Liver (tissue), 8 donors: ENCODE measurements at regions not wholly inside any gene's neighbourhood (a gene's known extent, or its start where the extent isn't known, plus 50 kb on each side); places are given as distances from the start of the nearest gene placed in this dataset.

ENCODE experiments used
- DNase-seq: peaks from one replicate; pipeline ENCODE4 v3.0.0-alpha.2; 2017; ENCODE audit warnings: low spot score
- H3K27ac ChIP-seq, 2 donors: one replicate each; pipeline ENCODE4 v1.7.0; 2013; ENCODE audit warnings: inconsistent platforms in 2 of 2, low read length in 2 of 2, control low read depth in 1 of 2, low read depth in 1 of 2, mild to moderate bottlenecking in 1 of 2
- H3K27me3 ChIP-seq, 4 donors: one replicate each; pipeline versions ENCODE4 v1.6.1 to v1.7.0; 2013; ENCODE audit warnings: low read length in 3 of 4, inconsistent platforms in 1 of 4, mild to moderate bottlenecking in 1 of 4, moderate library complexity in 1 of 4; ENCODE audit not compliant: control insufficient read depth in 4 of 4, insufficient read depth in 4 of 4
- H3K36me3 ChIP-seq, 4 donors: one replicate each; pipeline versions ENCODE4 v1.6.1 to v1.7.0; 2013; ENCODE audit warnings: low read length in 3 of 4, mild to moderate bottlenecking in 3 of 4, low read depth in 1 of 4, moderate library complexity in 1 of 4; ENCODE audit not compliant: control insufficient read depth in 4 of 4, insufficient read depth in 3 of 4
- H3K4me1 ChIP-seq, 4 donors: one replicate each; pipeline versions ENCODE4 v1.6.1 to v1.7.0; 2013; ENCODE audit warnings: low read length in 3 of 4, mild to moderate bottlenecking in 3 of 4, moderate library complexity in 1 of 4; ENCODE audit not compliant: control insufficient read depth in 4 of 4, insufficient read depth in 4 of 4
- H3K4me3 ChIP-seq, 3 donors: one replicate each; pipeline versions ENCODE4 v1.6.1 to v1.7.0; 2013; ENCODE audit warnings: low read length in 3 of 3, control low read depth in 1 of 3, low read depth in 1 of 3, mild to moderate bottlenecking in 1 of 3
- H3K9ac ChIP-seq, 2 donors: one replicate each; pipeline ENCODE4 v1.7.0; 2013; ENCODE audit warnings: low read length in 2 of 2, mild to moderate bottlenecking in 2 of 2, moderate library complexity in 2 of 2, control low read depth in 1 of 2, low read depth in 1 of 2
- H3K9me3 ChIP-seq, 4 donors: one replicate each; pipeline versions ENCODE4 v1.6.1 to v1.7.0; 2013; ENCODE audit warnings: low read length in 3 of 4; ENCODE audit not compliant: control insufficient read depth in 4 of 4
- EGR1 ChIP-seq, 2 donors: IDR thresholded peaks; 2 replicates each; pipeline ENCODE4 v1.6.1; 2016 to 2018; ENCODE audit warnings: antibody characterized with exemption in 2 of 2, low read depth in 2 of 2
- FOXA1 ChIP-seq: IDR thresholded peaks from 2 replicates; pipeline ENCODE4 v1.6.1; 2016; ENCODE audit warnings: antibody characterized with exemption
- FOXA2 ChIP-seq: IDR thresholded peaks from 2 replicates; pipeline ENCODE4 v1.6.1; 2016; ENCODE audit warnings: antibody characterized with exemption
- GABPA ChIP-seq, 2 donors: IDR thresholded peaks in 1 of 2; conservative IDR thresholded peaks in 1 of 2; 2 replicates each; pipeline ENCODE4 v1.6.1; 2016; ENCODE audit warnings: antibody characterized with exemption in 2 of 2, mild to moderate bottlenecking in 1 of 2, moderate library complexity in 1 of 2
- HNF4A ChIP-seq, 2 donors: conservative IDR thresholded peaks; 2 replicates each; pipeline ENCODE4 v1.6.1; 2016; ENCODE audit warnings: antibody characterized with exemption in 2 of 2, mild to moderate bottlenecking in 2 of 2
- HNF4G ChIP-seq: IDR thresholded peaks from 2 replicates; pipeline ENCODE4 v1.6.1; 2016; ENCODE audit warnings: antibody characterized with exemption
- JUND ChIP-seq, 2 donors: IDR thresholded peaks; 2 replicates each; pipeline ENCODE4 v1.6.1; 2016; ENCODE audit warnings: antibody characterized with exemption in 2 of 2
- NR2F2 ChIP-seq: IDR thresholded peaks from 2 replicates; pipeline ENCODE4 v1.6.1; 2016; ENCODE audit warnings: antibody characterized with exemption
- RAD21 ChIP-seq, 2 donors: IDR thresholded peaks; 2 replicates each; pipeline ENCODE4 v1.6.1; 2016; ENCODE audit warnings: antibody characterized with exemption in 2 of 2, mild to moderate bottlenecking in 2 of 2
- RXRA ChIP-seq, 2 donors: IDR thresholded peaks; 2 replicates each; pipeline ENCODE4 v1.6.1; 2017 to 2018; ENCODE audit warnings: antibody characterized with exemption in 2 of 2, mild to moderate bottlenecking in 1 of 2
- SP1 ChIP-seq: IDR thresholded peaks from 2 replicates; pipeline ENCODE4 v1.6.1; 2018; ENCODE audit warnings: antibody characterized with exemption, mild to moderate bottlenecking
- TAF1 ChIP-seq: conservative IDR thresholded peaks from 2 replicates; pipeline ENCODE4 v1.6.1; 2016; ENCODE audit warnings: antibody characterized with exemption, mild to moderate bottlenecking
- YY1 ChIP-seq: IDR thresholded peaks from 2 replicates; pipeline ENCODE4 v1.6.1; 2016; ENCODE audit warnings: antibody characterized with exemption, mild to moderate bottlenecking
- WGBS: extraction: QIAGEN DNeasy Blood & Tissue Kit; methylation state at CpG from one replicate; pipeline ENCODE4 v1.1.7; 2013; 5-methylcytosine and 5-hydroxymethylcytosine counted together
- TF ChIP-seq, protein P1 (sequence below): IDR thresholded peaks from 2 replicates; pipeline ENCODE4 v1.6.1; 2016; ENCODE audit warnings: antibody characterized with exemption
- TF ChIP-seq, protein P2 (sequence below): IDR thresholded peaks from 2 replicates; pipeline ENCODE4 v1.6.1; 2016; ENCODE audit warnings: antibody characterized with exemption
- TF ChIP-seq, protein P3 (sequence below): fragments of 150-350 bp; IDR thresholded peaks from 2 replicates; pipeline ENCODE4 v1.5.1; 2017; ENCODE audit warnings: improper control_type of control experiment, low read depth, low read length; ENCODE audit not compliant: missing input control
- TF ChIP-seq, protein P4 (sequence below): IDR thresholded peaks from 2 replicates; pipeline ENCODE4 v1.6.1; 2016; ENCODE audit warnings: antibody characterized with exemption, mild to moderate bottlenecking
- donor health status: healthy.
- donor health status: healthy.
- donor health status: healthy.
- donor health status: healthy.
- donor health status: healthy.

DNA sequence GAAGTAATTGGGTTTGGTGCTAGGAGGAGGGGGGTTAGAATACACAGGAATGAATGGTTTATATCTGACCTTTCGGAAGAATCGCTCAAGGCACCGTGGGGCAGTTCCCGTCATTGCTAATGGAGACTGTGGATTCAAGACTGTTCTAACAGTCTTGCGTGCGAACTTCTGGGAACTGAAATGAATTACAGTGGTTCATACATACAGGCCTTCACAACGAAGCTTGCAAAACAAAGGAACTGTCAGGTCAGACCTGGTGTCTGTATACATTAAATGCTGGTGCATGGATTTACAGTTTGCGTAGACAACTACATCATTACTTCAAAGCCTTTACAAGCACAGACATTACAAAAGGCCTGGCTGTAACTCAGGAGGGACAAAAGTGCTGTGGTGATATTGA lies 983.9 kb downstream of the CDH11 start:
- H3K4me3 ChIP-seq, result no peak overlapping the region
- WGBS, result 90% methylated on average over 8 of the region's 8 CpGs

DNA sequence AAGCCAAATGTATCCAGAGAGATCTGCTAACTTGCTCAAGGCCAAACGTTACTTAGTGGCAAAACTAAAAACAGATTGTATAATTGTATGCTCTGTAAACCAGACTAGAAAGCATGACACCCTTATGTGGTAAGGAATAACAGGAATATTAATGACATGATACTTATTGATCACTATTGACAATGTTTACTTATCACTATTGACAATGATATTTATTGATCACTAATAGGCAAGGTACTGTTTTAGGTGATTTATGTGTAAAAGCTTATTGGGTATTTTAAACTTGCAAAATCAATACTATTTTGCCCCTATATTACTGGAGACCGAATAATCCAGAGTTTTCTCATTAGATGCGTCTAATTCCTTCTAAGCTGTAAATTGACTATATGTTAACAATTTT lies 985.1 kb downstream of the CDH11 start:
- Histone ChIP-seq H3K27me3 (no peaks in the 10 kb centered on the region), H3K36me3 (no peaks in the 10 kb centered on the region), H3K27ac (no peak overlapping the region), H3K9ac (no peak overlapping the region), H3K9me3 (peaks cover 0 to 4% (median 0%) of the 10 kb centered on the region in 4 donors), H3K4me1 (no peaks in the 10 kb centered on the region), H3K4me3 (no peak overlapping the region)
- WGBS, result 73% methylated on average over 3 of the region's 3 CpGs
- no peak for TF ChIP-seq RAD21 (IDR thresholded peaks at IDR 0.05)
- TF ChIP-seq HNF4A (conservative IDR thresholded peaks at IDR 0.05), result no peak
- TF ChIP-seq HNF4G, result no peak
- no peak for TF ChIP-seq FOXA1
- TF ChIP-seq NR2F2, result no peak
- TF ChIP-seq GABPA (IDR thresholded peaks at IDR 0.05 in 1 of 2, conservative IDR thresholded peaks at IDR 0.05 in 1 of 2), result no peak
- no peak for TF ChIP-seq FOXA2
- TF ChIP-seq, protein P1, sequence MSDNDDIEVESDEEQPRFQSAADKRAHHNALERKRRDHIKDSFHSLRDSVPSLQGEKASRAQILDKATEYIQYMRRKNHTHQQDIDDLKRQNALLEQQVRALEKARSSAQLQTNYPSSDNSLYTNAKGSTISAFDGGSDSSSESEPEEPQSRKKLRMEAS, result no peak
- TF ChIP-seq, protein P2, sequence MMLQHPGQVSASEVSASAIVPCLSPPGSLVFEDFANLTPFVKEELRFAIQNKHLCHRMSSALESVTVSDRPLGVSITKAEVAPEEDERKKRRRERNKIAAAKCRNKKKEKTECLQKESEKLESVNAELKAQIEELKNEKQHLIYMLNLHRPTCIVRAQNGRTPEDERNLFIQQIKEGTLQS, result no peak
- no peak for TF ChIP-seq RXRA (IDR thresholded peaks at IDR 0.05)
- TF ChIP-seq SP1, result no peak
- TF ChIP-seq EGR1 (IDR thresholded peaks at IDR 0.05; ENCODE audit: low read depth in 2 of 2), result no peak
- TF ChIP-seq YY1, result no peak
- TF ChIP-seq, protein P3, sequence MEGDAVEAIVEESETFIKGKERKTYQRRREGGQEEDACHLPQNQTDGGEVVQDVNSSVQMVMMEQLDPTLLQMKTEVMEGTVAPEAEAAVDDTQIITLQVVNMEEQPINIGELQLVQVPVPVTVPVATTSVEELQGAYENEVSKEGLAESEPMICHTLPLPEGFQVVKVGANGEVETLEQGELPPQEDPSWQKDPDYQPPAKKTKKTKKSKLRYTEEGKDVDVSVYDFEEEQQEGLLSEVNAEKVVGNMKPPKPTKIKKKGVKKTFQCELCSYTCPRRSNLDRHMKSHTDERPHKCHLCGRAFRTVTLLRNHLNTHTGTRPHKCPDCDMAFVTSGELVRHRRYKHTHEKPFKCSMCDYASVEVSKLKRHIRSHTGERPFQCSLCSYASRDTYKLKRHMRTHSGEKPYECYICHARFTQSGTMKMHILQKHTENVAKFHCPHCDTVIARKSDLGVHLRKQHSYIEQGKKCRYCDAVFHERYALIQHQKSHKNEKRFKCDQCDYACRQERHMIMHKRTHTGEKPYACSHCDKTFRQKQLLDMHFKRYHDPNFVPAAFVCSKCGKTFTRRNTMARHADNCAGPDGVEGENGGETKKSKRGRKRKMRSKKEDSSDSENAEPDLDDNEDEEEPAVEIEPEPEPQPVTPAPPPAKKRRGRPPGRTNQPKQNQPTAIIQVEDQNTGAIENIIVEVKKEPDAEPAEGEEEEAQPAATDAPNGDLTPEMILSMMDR, result no peak
- TF ChIP-seq, protein P4, sequence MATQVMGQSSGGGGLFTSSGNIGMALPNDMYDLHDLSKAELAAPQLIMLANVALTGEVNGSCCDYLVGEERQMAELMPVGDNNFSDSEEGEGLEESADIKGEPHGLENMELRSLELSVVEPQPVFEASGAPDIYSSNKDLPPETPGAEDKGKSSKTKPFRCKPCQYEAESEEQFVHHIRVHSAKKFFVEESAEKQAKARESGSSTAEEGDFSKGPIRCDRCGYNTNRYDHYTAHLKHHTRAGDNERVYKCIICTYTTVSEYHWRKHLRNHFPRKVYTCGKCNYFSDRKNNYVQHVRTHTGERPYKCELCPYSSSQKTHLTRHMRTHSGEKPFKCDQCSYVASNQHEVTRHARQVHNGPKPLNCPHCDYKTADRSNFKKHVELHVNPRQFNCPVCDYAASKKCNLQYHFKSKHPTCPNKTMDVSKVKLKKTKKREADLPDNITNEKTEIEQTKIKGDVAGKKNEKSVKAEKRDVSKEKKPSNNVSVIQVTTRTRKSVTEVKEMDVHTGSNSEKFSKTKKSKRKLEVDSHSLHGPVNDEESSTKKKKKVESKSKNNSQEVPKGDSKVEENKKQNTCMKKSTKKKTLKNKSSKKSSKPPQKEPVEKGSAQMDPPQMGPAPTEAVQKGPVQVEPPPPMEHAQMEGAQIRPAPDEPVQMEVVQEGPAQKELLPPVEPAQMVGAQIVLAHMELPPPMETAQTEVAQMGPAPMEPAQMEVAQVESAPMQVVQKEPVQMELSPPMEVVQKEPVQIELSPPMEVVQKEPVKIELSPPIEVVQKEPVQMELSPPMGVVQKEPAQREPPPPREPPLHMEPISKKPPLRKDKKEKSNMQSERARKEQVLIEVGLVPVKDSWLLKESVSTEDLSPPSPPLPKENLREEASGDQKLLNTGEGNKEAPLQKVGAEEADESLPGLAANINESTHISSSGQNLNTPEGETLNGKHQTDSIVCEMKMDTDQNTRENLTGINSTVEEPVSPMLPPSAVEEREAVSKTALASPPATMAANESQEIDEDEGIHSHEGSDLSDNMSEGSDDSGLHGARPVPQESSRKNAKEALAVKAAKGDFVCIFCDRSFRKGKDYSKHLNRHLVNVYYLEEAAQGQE, result no peak
- no peak for TF ChIP-seq JUND (IDR thresholded peaks at IDR 0.05)
- TF ChIP-seq TAF1, result no peak
- no peak for DNase-seq

More for the DNA sequence above, 983.9 kb downstream of the CDH11 start:
- Histone ChIP-seq H3K27ac (no peak overlapping the region), H3K27me3 (no peaks in the 10 kb centered on the region), H3K9ac (no peak overlapping the region), H3K36me3 (no peaks in the 10 kb centered on the region), H3K9me3 (peaks cover 0 to 4% (median 0%) of the 10 kb centered on the region in 4 donors), H3K4me1 (no peaks in the 10 kb centered on the region)
- TF ChIP-seq, protein P2, result no peak
- no peak for TF ChIP-seq FOXA2
- TF ChIP-seq, protein P4, result no peak
- TF ChIP-seq GABPA (IDR thresholded peaks at IDR 0.05 in 1 of 2, conservative IDR thresholded peaks at IDR 0.05 in 1 of 2), result no peak
- no peak for TF ChIP-seq JUND (IDR thresholded peaks at IDR 0.05)
- TF ChIP-seq, protein P1, result no peak
- TF ChIP-seq FOXA1, result no peak
- DNase-seq, result no peak
